ENCODE measurements at regions not wholly inside any gene's neighbourhood (a gene's known extent, or its start where the extent isn't known, plus 50 kb on each side); places are given as distances from the start of the nearest gene placed in this dataset.

- DNase-seq (ENCODE audit: low read depth in 1 of 2, low spot score in 1 of 2) = no peak
These were observed 53.7 kb upstream of the PLXNC1 start for GRCh38 chr12:94094700-94095099.

DNA sequence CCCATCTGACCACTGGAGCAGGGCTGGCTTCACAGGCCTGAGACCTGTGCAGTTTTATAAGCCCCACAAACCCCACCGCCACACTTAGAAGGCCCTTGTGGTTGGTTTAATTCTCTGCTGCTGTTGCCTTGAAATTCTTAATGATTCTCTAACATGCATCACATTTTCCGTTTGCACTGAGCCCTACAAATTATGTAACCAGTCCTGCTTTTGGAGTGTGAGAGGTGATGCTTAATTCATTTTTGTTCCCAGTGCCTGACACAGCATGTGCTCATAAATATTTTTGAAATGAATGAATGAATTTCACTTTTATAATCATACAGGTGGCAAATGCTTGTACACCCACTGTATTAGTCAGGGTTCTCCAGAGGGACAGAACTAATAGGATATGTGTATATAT lies 52.8 kb upstream of the PLXNC1 start:
- no peak for DNase-seq (ENCODE audit: low read depth in 1 of 2, low spot score in 1 of 2)

DNA sequence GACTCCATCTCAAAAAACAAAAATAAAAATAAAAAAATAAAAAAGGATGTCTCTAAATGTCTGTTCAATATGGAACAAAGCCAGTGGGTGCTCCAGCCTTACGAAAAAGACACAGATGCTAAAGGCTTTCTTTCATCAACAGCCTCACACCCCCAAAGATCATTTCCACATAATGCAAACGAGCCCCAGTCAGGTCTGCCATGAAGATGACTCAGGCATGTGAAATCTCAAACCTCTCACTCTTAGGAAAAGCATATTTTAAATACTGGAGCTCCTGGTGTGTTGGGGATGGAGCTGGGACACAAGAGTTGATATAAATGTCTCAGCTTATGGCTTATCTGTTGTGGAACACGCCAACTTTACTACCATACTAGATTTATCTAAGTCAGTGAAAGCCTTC lies 49.9 kb upstream of the PLXNC1 start:
- no peak for DNase-seq (ENCODE audit: low read depth in 1 of 2, low spot score in 1 of 2)
